ENCODE measurements at regions not wholly inside any gene's neighbourhood (a gene's known extent, or its start where the extent isn't known, plus 50 kb on each side); places are given as distances from the start of the nearest gene placed in this dataset.

DNA sequence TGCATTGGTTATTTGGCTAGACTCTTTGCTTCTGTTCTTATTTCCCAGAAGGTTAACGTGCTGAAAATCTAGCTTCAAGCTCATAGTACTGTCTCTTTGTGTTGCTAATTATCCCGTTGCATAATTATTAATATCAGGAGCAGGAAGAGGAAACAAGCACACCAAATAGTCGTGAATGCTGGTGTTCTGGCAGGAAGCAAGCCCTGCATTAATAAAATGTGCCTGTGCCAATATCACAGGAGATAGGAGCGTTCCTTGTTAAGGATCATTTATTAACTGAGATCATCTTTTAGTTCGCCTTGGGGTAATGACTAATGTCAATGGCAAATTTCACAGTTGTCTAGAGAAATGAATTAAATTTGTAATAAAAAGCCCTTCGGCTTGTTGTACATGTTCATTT, 893.0 kb upstream of the POU3F3 start:
- no peak for TF ChIP-seq EZH2phosphoT487 (conservative IDR thresholded peaks at IDR 0.05; ENCODE audit: low read length)
- TF ChIP-seq, protein P1, sequence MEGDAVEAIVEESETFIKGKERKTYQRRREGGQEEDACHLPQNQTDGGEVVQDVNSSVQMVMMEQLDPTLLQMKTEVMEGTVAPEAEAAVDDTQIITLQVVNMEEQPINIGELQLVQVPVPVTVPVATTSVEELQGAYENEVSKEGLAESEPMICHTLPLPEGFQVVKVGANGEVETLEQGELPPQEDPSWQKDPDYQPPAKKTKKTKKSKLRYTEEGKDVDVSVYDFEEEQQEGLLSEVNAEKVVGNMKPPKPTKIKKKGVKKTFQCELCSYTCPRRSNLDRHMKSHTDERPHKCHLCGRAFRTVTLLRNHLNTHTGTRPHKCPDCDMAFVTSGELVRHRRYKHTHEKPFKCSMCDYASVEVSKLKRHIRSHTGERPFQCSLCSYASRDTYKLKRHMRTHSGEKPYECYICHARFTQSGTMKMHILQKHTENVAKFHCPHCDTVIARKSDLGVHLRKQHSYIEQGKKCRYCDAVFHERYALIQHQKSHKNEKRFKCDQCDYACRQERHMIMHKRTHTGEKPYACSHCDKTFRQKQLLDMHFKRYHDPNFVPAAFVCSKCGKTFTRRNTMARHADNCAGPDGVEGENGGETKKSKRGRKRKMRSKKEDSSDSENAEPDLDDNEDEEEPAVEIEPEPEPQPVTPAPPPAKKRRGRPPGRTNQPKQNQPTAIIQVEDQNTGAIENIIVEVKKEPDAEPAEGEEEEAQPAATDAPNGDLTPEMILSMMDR (IDR thresholded peaks at IDR 0.05; ENCODE audit: insufficient read depth, low read length, poor library complexity, severe bottlenecking) = no peak
- H3K36me3 ChIP-seq (ENCODE audit: low read length) = peaks cover 3% of the 10 kb centered on the region; the same call in 1 of the 2 replicates
- no peak overlapping the region for H3K4me2 ChIP-seq (ENCODE audit: low read depth, low read length, poor library complexity, severe bottlenecking)
- H4K20me1 ChIP-seq (ENCODE audit: low read depth, low read length) = no peaks in the 10 kb centered on the region
- no peaks in the 10 kb centered on the region for H3F3A ChIP-seq (ENCODE audit: insufficient read depth)
- no peak overlapping the region for H2AFZ ChIP-seq (ENCODE audit: low read depth, low read length, severe bottlenecking)
- H3K9me3 ChIP-seq (ENCODE audit: insufficient read depth, low read length) = no peaks in the 10 kb centered on the region; the same call in 1 of the 2 replicates
- H3K9ac ChIP-seq (ENCODE audit: low read length) = no peak overlapping the region
- H3K79me2 ChIP-seq (ENCODE audit: insufficient read depth, low read length) = no peaks in the 10 kb centered on the region
- H3K27ac ChIP-seq (ENCODE audit: low read depth, low read length) = no peak overlapping the region
- H3K4me3 ChIP-seq (ENCODE audit: insufficient read depth, low read length, poor library complexity, severe bottlenecking) = no peak overlapping the region
- H3K9me2 ChIP-seq (replicated peaks; ENCODE audit: insufficient read depth, low read length) = no peaks in the 10 kb centered on the region
- H3K27me3 ChIP-seq (ENCODE audit: low read length) = no peaks in the 10 kb centered on the region

DNA sequence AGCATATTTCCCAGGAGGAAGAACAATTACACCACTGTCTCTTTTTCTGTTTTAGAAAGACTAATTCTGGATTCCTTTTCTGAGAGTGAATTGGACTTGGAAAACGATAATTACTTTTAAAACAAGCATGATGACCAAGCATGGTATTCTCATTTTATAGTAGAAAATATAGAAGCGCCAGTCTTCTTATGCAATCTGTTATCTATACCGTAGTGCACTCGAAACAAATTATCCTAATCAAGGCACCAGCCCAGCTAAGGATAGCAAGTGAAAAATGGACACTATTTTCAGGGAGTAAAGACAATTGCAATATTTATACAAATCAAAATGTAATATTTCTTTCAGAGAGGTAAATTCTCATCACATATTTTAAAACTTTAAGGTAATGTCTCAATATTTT, 892.1 kb upstream of the POU3F3 start:
- H3F3A ChIP-seq (ENCODE audit: insufficient read depth) = no peaks in the 10 kb centered on the region
- no peaks in the 10 kb centered on the region for H3K9me2 ChIP-seq (replicated peaks; ENCODE audit: insufficient read depth, low read length)
- H2AFZ ChIP-seq (ENCODE audit: low read depth, low read length, severe bottlenecking) = no peak overlapping the region
- no peaks in the 10 kb centered on the region for H4K20me1 ChIP-seq (ENCODE audit: low read depth, low read length)
- peaks cover 3% of the 10 kb centered on the region; the same call in 1 of the 2 replicates for H3K36me3 ChIP-seq (ENCODE audit: low read length)
- no peak for TF ChIP-seq EZH2phosphoT487 (conservative IDR thresholded peaks at IDR 0.05; ENCODE audit: low read length)
- TF ChIP-seq, protein P1 (IDR thresholded peaks at IDR 0.05; ENCODE audit: insufficient read depth, low read length, poor library complexity, severe bottlenecking) = no peak
- H3K9ac ChIP-seq (ENCODE audit: low read length) = no peak overlapping the region
- H3K79me2 ChIP-seq (ENCODE audit: insufficient read depth, low read length) = no peaks in the 10 kb centered on the region
- H3K9me3 ChIP-seq (ENCODE audit: insufficient read depth, low read length) = no peaks in the 10 kb centered on the region; the same call in 1 of the 2 replicates
- no peaks in the 10 kb centered on the region for H3K27me3 ChIP-seq (ENCODE audit: low read length)
- no peak overlapping the region for H3K4me3 ChIP-seq (ENCODE audit: insufficient read depth, low read length, poor library complexity, severe bottlenecking)
- no peak overlapping the region for H3K4me2 ChIP-seq (ENCODE audit: low read depth, low read length, poor library complexity, severe bottlenecking)
- no peak overlapping the region for H3K27ac ChIP-seq (ENCODE audit: low read depth, low read length)

DNA sequence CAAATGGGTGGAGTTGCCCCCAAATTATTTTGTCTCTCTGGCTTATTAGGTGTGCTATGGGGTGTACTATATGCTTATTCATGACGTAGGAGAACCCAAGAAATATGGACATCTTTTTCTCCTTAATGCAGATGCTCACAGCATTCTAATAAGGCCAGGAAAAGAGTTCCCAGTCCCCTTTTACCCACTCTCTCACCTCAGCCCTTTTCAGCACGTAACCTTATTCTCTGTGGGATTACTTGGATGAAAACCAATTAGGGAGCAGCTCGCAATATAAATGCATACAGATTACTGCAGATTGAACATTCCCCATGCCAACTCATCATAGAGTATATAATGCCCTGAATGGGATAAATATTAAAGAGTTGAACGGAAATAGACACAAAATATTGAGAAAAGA, 891.2 kb upstream of the POU3F3 start:
- H3K9ac ChIP-seq (ENCODE audit: low read length) = no peak overlapping the region
- H3F3A ChIP-seq (ENCODE audit: insufficient read depth) = no peaks in the 10 kb centered on the region
- H3K4me3 ChIP-seq (ENCODE audit: insufficient read depth, low read length, poor library complexity, severe bottlenecking) = no peak overlapping the region
- H3K9me3 ChIP-seq (ENCODE audit: insufficient read depth, low read length) = no peaks in the 10 kb centered on the region; the same call in 1 of the 2 replicates
- TF ChIP-seq EZH2phosphoT487 (conservative IDR thresholded peaks at IDR 0.05; ENCODE audit: low read length) = no peak
- TF ChIP-seq, protein P1 (IDR thresholded peaks at IDR 0.05; ENCODE audit: insufficient read depth, low read length, poor library complexity, severe bottlenecking) = no peak
- H4K20me1 ChIP-seq (ENCODE audit: low read depth, low read length) = no peaks in the 10 kb centered on the region
- H3K4me2 ChIP-seq (ENCODE audit: low read depth, low read length, poor library complexity, severe bottlenecking) = no peak overlapping the region
- no peaks in the 10 kb centered on the region for H3K9me2 ChIP-seq (replicated peaks; ENCODE audit: insufficient read depth, low read length)
- H3K27me3 ChIP-seq (ENCODE audit: low read length) = no peaks in the 10 kb centered on the region
- H3K79me2 ChIP-seq (ENCODE audit: insufficient read depth, low read length) = no peaks in the 10 kb centered on the region
- H2AFZ ChIP-seq (ENCODE audit: low read depth, low read length, severe bottlenecking) = no peak overlapping the region
- peaks cover 3% of the 10 kb centered on the region; the same call in 1 of the 2 replicates for H3K36me3 ChIP-seq (ENCODE audit: low read length)
- no peak overlapping the region for H3K27ac ChIP-seq (ENCODE audit: low read depth, low read length)
